CD4-positive, CD25-positive, alpha-beta regulatory T cell (primary cell): ENCODE measurements at regions not wholly inside any gene's neighbourhood (a gene's known extent, or its start where the extent isn't known, plus 50 kb on each side); places are given as distances from the start of the nearest gene placed in this dataset.

ENCODE experiments used
- ATAC-seq, 2 donors: fragments of 150-1000 bp; cut with Tn5 transposase; one replicate each; pipeline ENCODE4 v1.10.0; 2021; ENCODE audit warnings: low read depth in 2 of 2, moderate number of reproducible peaks in 2 of 2, moderate library complexity in 1 of 2
- DNase-seq, 3 donors: peaks; one replicate each; pipeline versions ENCODE4 v3.0.0 to v3.0.0-alpha.2; 2012 to 2022; ENCODE audit warnings: mixed read lengths in 1 of 3
- H3K27ac ChIP-seq: one replicate; pipeline ENCODE4 v1.7.0; 2013; ENCODE audit warnings: mild to moderate bottlenecking, low read length; ENCODE audit not compliant: insufficient read depth, poor library complexity, severe bottlenecking
- H3K27me3 ChIP-seq: one replicate; pipeline ENCODE4 v1.7.0; 2013; ENCODE audit warnings: low read length; ENCODE audit not compliant: control insufficient read depth, insufficient read depth
- H3K36me3 ChIP-seq: one replicate; pipeline ENCODE4 v1.7.0; 2013; ENCODE audit warnings: mild to moderate bottlenecking, low read length, moderate library complexity; ENCODE audit not compliant: control insufficient read depth, insufficient read depth
- H3K4me1 ChIP-seq: 2 replicates; pipeline ENCODE4 v1.7.0; 2013; ENCODE audit warnings: mild to moderate bottlenecking, low read length; ENCODE audit not compliant: insufficient read depth, control insufficient read depth, poor library complexity, severe bottlenecking
- H3K4me3 ChIP-seq: one replicate; pipeline ENCODE4 v1.7.0; 2013; ENCODE audit warnings: low read depth, mild to moderate bottlenecking, low read length, moderate library complexity
- H3K9me3 ChIP-seq, 2 experiments: 1 replicate in 1 of 2; 2 replicates in 1 of 2; pipeline ENCODE4 v1.7.0; 2013; ENCODE audit warnings: low read length in 2 of 2, mild to moderate bottlenecking in 1 of 2, moderate library complexity in 1 of 2; ENCODE audit not compliant: control insufficient read depth in 2 of 2
- H3K27ac Mint-ChIP-seq, 3 donors: one replicate each; pipeline ENCODE4 v1.8.0; 2020 to 2022; ENCODE audit warnings: mild to moderate bottlenecking in 3 of 3, mixed read lengths in 3 of 3, moderate library complexity in 2 of 3
- H3K27me3 Mint-ChIP-seq: one replicate; pipeline ENCODE4 v1.8.0; 2022; ENCODE audit warnings: mild to moderate bottlenecking, mixed read lengths
- H3K36me3 Mint-ChIP-seq: one replicate; pipeline ENCODE4 v1.8.0; 2020; ENCODE audit warnings: mixed read lengths
- H3K4me1 Mint-ChIP-seq, 4 donors: one replicate each; pipeline ENCODE4 v1.8.0; 2020 to 2022; ENCODE audit warnings: mixed read lengths in 4 of 4, mild to moderate bottlenecking in 1 of 4
- H3K4me3 Mint-ChIP-seq, 4 donors: one replicate each; pipeline ENCODE4 v1.8.0; 2020 to 2022; ENCODE audit warnings: mild to moderate bottlenecking in 4 of 4, mixed read lengths in 4 of 4, moderate library complexity in 3 of 4
- H3K9me3 Mint-ChIP-seq, 7 donors: one replicate each; pipeline ENCODE4 v1.8.0; 2020 to 2022; ENCODE audit warnings: mixed read lengths in 7 of 7, mild to moderate bottlenecking in 3 of 7, moderate library complexity in 2 of 7

GRCh38 chr15:53869044-53869805 lies 109.0 kb upstream of the UNC13C start:
- H3K36me3 Mint-ChIP-seq: no peaks in the 10 kb centered on the region
- H3K4me3 Mint-ChIP-seq: no peak overlapping the region
- Histone ChIP-seq H3K4me1 (no peaks in the 10 kb centered on the region), H3K27ac (no peak overlapping the region), H3K9me3 (no peaks in the 10 kb centered on the region), H3K27me3 (no peaks in the 10 kb centered on the region), H3K4me3 (no peak overlapping the region), H3K36me3 (no peaks in the 10 kb centered on the region)
- H3K27ac Mint-ChIP-seq: no peak overlapping the region
- ATAC-seq (no peak), DNase-seq (no peak)
- no peaks in the 10 kb centered on the region for H3K4me1 Mint-ChIP-seq
- H3K9me3 Mint-ChIP-seq: peaks cover 0 to 9% (median 6%) of the 10 kb centered on the region in 7 donors
- no peaks in the 10 kb centered on the region for H3K27me3 Mint-ChIP-seq

GRCh38 chr15:53862386-53862785 lies 102.9 kb upstream of the WDR72 start:
- DNase-seq (no peak), ATAC-seq (no peak)
- Histone ChIP-seq H3K4me3 (no peak overlapping the region), H3K27ac (no peak overlapping the region), H3K27me3 (no peaks in the 10 kb centered on the region), H3K9me3 (no peaks in the 10 kb centered on the region), H3K36me3 (no peaks in the 10 kb centered on the region), H3K4me1 (no peaks in the 10 kb centered on the region)
- no peaks in the 10 kb centered on the region for H3K27me3 Mint-ChIP-seq
- H3K4me1 Mint-ChIP-seq: no peaks in the 10 kb centered on the region
- no peak overlapping the region for H3K27ac Mint-ChIP-seq
- H3K4me3 Mint-ChIP-seq: no peak overlapping the region
- H3K36me3 Mint-ChIP-seq: no peaks in the 10 kb centered on the region
- H3K9me3 Mint-ChIP-seq: peaks cover 0 to 5% (median 2%) of the 10 kb centered on the region in 7 donors

- no peak for DNase-seq
- H3K27me3 Mint-ChIP-seq: no peaks in the 10 kb centered on the region
- no peak for ATAC-seq
- no peaks in the 10 kb centered on the region for H3K36me3 Mint-ChIP-seq
- H3K27ac Mint-ChIP-seq: no peak overlapping the region
- no peaks in the 10 kb centered on the region for H3K4me1 Mint-ChIP-seq
- H3K27me3 ChIP-seq: no peaks in the 10 kb centered on the region
- H3K36me3 ChIP-seq: no peaks in the 10 kb centered on the region
- H3K4me1 ChIP-seq: no peaks in the 10 kb centered on the region
- H3K9me3 ChIP-seq: no peaks in the 10 kb centered on the region
- no peak overlapping the region for H3K4me3 Mint-ChIP-seq
- no peak overlapping the region for H3K4me3 ChIP-seq
- H3K9me3 Mint-ChIP-seq: peaks cover 0 to 5% (median 2%) of the 10 kb centered on the region in 7 donors
- H3K27ac ChIP-seq: no peak overlapping the region
Observed at GRCh38 chr15:53861792-53862191, 102.3 kb upstream of the WDR72 start.

- no peaks in the 10 kb centered on the region for H3K27me3 Mint-ChIP-seq
- H3K9me3 Mint-ChIP-seq: peaks cover 0 to 12% (median 6%) of the 10 kb centered on the region in 7 donors
- peaks cover 0 to 4% (median 0%) of the 10 kb centered on the region in 4 donors for H3K4me1 Mint-ChIP-seq
- no peak overlapping the region for H3K27ac Mint-ChIP-seq
- ATAC-seq (no peak), DNase-seq (no peak)
- Histone ChIP-seq H3K9me3 (no peaks in the 10 kb centered on the region), H3K27ac (no peak overlapping the region), H3K27me3 (no peaks in the 10 kb centered on the region), H3K36me3 (no peaks in the 10 kb centered on the region), H3K4me3 (no peak overlapping the region), H3K4me1 (no peaks in the 10 kb centered on the region)
- H3K4me3 Mint-ChIP-seq: no peak overlapping the region
- H3K36me3 Mint-ChIP-seq: no peaks in the 10 kb centered on the region
Observed at GRCh38 chr15:53851110-53851848, 91.8 kb upstream of the WDR72 start.

- Mint-ChIP-seq H3K4me3 (no peak overlapping the region), H3K27me3 (no peaks in the 10 kb centered on the region), H3K36me3 (no peaks in the 10 kb centered on the region), H3K27ac (no peak overlapping the region), H3K4me1 (peaks cover 0 to 4% (median 0%) of the 10 kb centered on the region in 4 donors), H3K9me3 (peaks cover 0 to 9% (median 5%) of the 10 kb centered on the region in 7 donors)
- ATAC-seq (no peak), DNase-seq (no peak)
- no peaks in the 10 kb centered on the region for H3K36me3 ChIP-seq
- no peak overlapping the region for H3K27ac ChIP-seq
- H3K4me3 ChIP-seq: no peak overlapping the region
- no peaks in the 10 kb centered on the region for H3K4me1 ChIP-seq
- H3K9me3 ChIP-seq: no peaks in the 10 kb centered on the region
- no peaks in the 10 kb centered on the region for H3K27me3 ChIP-seq
Observed at GRCh38 chr15:53847745-53848144, 88.3 kb upstream of the WDR72 start.

- Mint-ChIP-seq H3K4me1 (no peaks in the 10 kb centered on the region), H3K9me3 (peaks cover 0 to 9% (median 4%) of the 10 kb centered on the region in 7 donors), H3K27ac (no peak overlapping the region), H3K4me3 (no peak overlapping the region), H3K27me3 (peaks cover 2% of the 10 kb centered on the region), H3K36me3 (no peaks in the 10 kb centered on the region)
- Histone ChIP-seq H3K36me3 (no peaks in the 10 kb centered on the region), H3K27ac (no peak overlapping the region), H3K4me3 (no peak overlapping the region), H3K27me3 (no peaks in the 10 kb centered on the region), H3K4me1 (no peaks in the 10 kb centered on the region), H3K9me3 (no peaks in the 10 kb centered on the region)
- DNase-seq (no peak), ATAC-seq (no peak)
Observed at GRCh38 chr15:53844634-53845033, 85.2 kb upstream of the WDR72 start.

GRCh38 chr15:53843869-53844569 lies 84.6 kb upstream of the WDR72 start:
- Mint-ChIP-seq H3K4me3 (no peak overlapping the region), H3K27me3 (peaks cover 4% of the 10 kb centered on the region), H3K9me3 (peaks cover 0 to 7% (median 4%) of the 10 kb centered on the region in 7 donors), H3K36me3 (no peaks in the 10 kb centered on the region), H3K27ac (peak overlapping the region in 1 of 3 donors; percentile 46), H3K4me1 (no peaks in the 10 kb centered on the region)
- H3K4me3 ChIP-seq: no peak overlapping the region
- no peak for ATAC-seq
- H3K27ac ChIP-seq: no peak overlapping the region
- H3K27me3 ChIP-seq: no peaks in the 10 kb centered on the region
- no peaks in the 10 kb centered on the region for H3K36me3 ChIP-seq
- no peaks in the 10 kb centered on the region for H3K4me1 ChIP-seq
- no peaks in the 10 kb centered on the region for H3K9me3 ChIP-seq
- DNase-seq: no peak
